K562 (cell line): ENCODE measurements at regions not wholly inside any gene's neighbourhood (a gene's known extent, or its start where the extent isn't known, plus 50 kb on each side); places are given as distances from the start of the nearest gene placed in this dataset.

Experiments used
- ATAC-seq: fragments of 200-7000 bp; cut with Tn5 transposase; 3 replicates; pipeline ENCODE4 v1.9.1; 2020; ENCODE audit warnings: moderate library complexity
- BruUV-seq: library from RNA; stranded (reverse); fragments of 400-500 nt; replicated peaks from 2 replicates; lab custom pipeline; 2021; lab: Mats Ljungman, UMichigan
- CTCF ChIA-PET: fragments of 300-600 bp; formaldehyde crosslinking; extraction: SDS; loops from one replicate; lab custom pipeline; 2021; ENCODE audit warnings: low intra/inter-chr PET ratio; lab: Yijun Ruan, JAX
- POLR2A ChIA-PET: fragments of 300-600, 350-650 bp; sonication (Branson Sonifier 250); formaldehyde crosslinking; extraction: SDS; loops from one replicate; lab custom pipeline; 2021; ENCODE audit warnings: antibody characterized with exemption, inconsistent platforms; lab: Yijun Ruan, JAX
- DNase-seq, 4 experiments: peaks; one replicate each; pipeline versions ENCODE4 v3.0.0 to v3.0.0-alpha.2; 2011 to 2018; ENCODE audit warnings: low spot score in 3 of 4, mixed read lengths in 3 of 4; ENCODE audit errors: extremely low read depth in 1 of 4
- FAIRE-seq: peaks from 2 replicates; lab custom pipeline; 2011; peaks lifted over from hg19 to GRCh38; lab: Jason Lieb, UNC
- H2AFZ ChIP-seq: 2 replicates; pipeline ENCODE4 v1.6.0; 2011; ENCODE audit warnings: low read depth, low read length, control low read depth, inconsistent platforms
- H3K27ac ChIP-seq: fragments of 200-600 bp; 3 replicates; pipeline ENCODE4 v1.8.0; 2011; ENCODE audit warnings: low read depth, mild to moderate bottlenecking, control low read depth, inconsistent platforms, low read length, moderate library complexity, mixed read lengths; ENCODE audit errors: extremely low read depth
- H3K27me3 ChIP-seq, 2 experiments: fragments of 300-600 bp in 1 of 2; 2 replicates in 1 of 2; 3 replicates in 1 of 2; pipeline versions ENCODE4 v1.6.0 to v1.8.0; 2011; ENCODE audit warnings: inconsistent platforms in 2 of 2, low read length in 2 of 2, mild to moderate bottlenecking in 1 of 2, mixed read lengths in 1 of 2, moderate library complexity in 1 of 2; ENCODE audit not compliant: control insufficient read depth in 2 of 2, insufficient read depth in 2 of 2
- H3K36me3 ChIP-seq: fragments of 300-600 bp; 3 replicates; pipeline ENCODE4 v1.8.0; 2011; ENCODE audit warnings: mild to moderate bottlenecking, low read length, inconsistent platforms; ENCODE audit not compliant: control insufficient read depth, insufficient read depth
- H3K4me1 ChIP-seq, 2 experiments: fragments of 200-600 bp in 1 of 2; replicated peaks in 1 of 2; 2 replicates in 1 of 2; 3 replicates in 1 of 2; pipeline versions ENCODE4 v1.5.1 to v1.8.0; 2011; ENCODE audit warnings: inconsistent platforms in 2 of 2, low read length in 2 of 2, mild to moderate bottlenecking in 1 of 2, mixed read lengths in 1 of 2, moderate library complexity in 1 of 2; ENCODE audit not compliant: control insufficient read depth in 2 of 2, insufficient read depth in 2 of 2
- H3K4me2 ChIP-seq: 2 replicates; pipeline ENCODE4 v1.6.1; 2011; ENCODE audit warnings: low read length, control low read depth, inconsistent platforms, mixed read lengths; ENCODE audit not compliant: insufficient read depth
- H3K4me3 ChIP-seq: fragments of 200-600 bp; sonication (generic), shearing (Covaris generic); 2 replicates; pipeline ENCODE4 v1.5.1; 2016; ENCODE audit warnings: control low read depth, inconsistent platforms
- H3K79me2 ChIP-seq: fragments of 200-600 bp; 3 replicates; pipeline ENCODE4 v1.8.0; 2011; ENCODE audit warnings: low read length, inconsistent platforms; ENCODE audit not compliant: control insufficient read depth, insufficient read depth
- H3K9ac ChIP-seq, 2 experiments: 2 replicates each; pipeline versions ENCODE4 v1.6.0 to v1.6.1; 2011; ENCODE audit warnings: low read depth in 2 of 2, low read length in 2 of 2, control low read depth in 1 of 2, inconsistent platforms in 1 of 2, mild to moderate bottlenecking in 1 of 2, mixed read lengths in 1 of 2; ENCODE audit not compliant: insufficient read depth in 1 of 2
- H3K9me1 ChIP-seq: one replicate; pipeline ENCODE4 v1.6.0; 2011; ENCODE audit warnings: inconsistent platforms, mild to moderate bottlenecking, low read length, moderate library complexity; ENCODE audit not compliant: control insufficient read depth, insufficient read depth
- H3K9me3 ChIP-seq: replicated peaks from 2 replicates; pipeline ENCODE4 v1.5.1; 2011; ENCODE audit warnings: low read depth, low read length, inconsistent platforms; ENCODE audit not compliant: control insufficient read depth, insufficient read depth
- H4K20me1 ChIP-seq: replicated peaks from 2 replicates; pipeline ENCODE4 v1.6.1; 2011; ENCODE audit warnings: low read length, inconsistent platforms, mixed read lengths; ENCODE audit not compliant: control insufficient read depth, insufficient read depth
- POLR2AphosphoS5 ChIP-seq: IDR thresholded peaks from 2 replicates; pipeline ENCODE4 v1.6.1; 2011; ENCODE audit warnings: mild to moderate bottlenecking, low read depth, low read length, moderate library complexity; ENCODE audit not compliant: control insufficient read depth, insufficient read depth
- TGIF2 ChIP-seq: sonication (generic); formaldehyde crosslinking; IDR thresholded peaks from 2 replicates; pipeline ENCODE4 v1.8.1; 2022; ENCODE audit warnings: mild to moderate bottlenecking, missing genetic modification reagents, moderate library complexity
- WGBS: fragments of 100-300 bp; shearing (Covaris generic); methylation state at CpG from one replicate; pipeline ENCODE4 v1.1.6; 2016; ENCODE audit warnings: low coverage, mixed read lengths; ENCODE audit not compliant: insufficient coverage; ENCODE audit errors: missing lambda C conversion rate; 5-methylcytosine and 5-hydroxymethylcytosine counted together
- in situ Hi-C: fragments of 300-500 bp; cut with MboI; formaldehyde crosslinking; loops from 4 replicates; pipeline ENCODE4 v1.15.0; 2018; ENCODE audit warnings: inconsistent platforms, mixed read lengths
- intact Hi-C: fragments of 100-400 bp; cut with micrococcal nuclease; formaldehyde crosslinking; loops from 2 replicates; pipeline ENCODE4 v1.14.2; 2022
- TF ChIP-seq, protein P1 (sequence below), 3 experiments: IDR thresholded peaks in 2 of 3; conservative IDR thresholded peaks in 1 of 3; 2 replicates each; pipeline ENCODE4 v1.5.1; 2011 to 2012; ENCODE audit warnings: low read length in 3 of 3, mild to moderate bottlenecking in 3 of 3, control low read depth in 2 of 3, improper control_type of control experiment in 1 of 3, inconsistent platforms in 1 of 3, low read depth in 1 of 3, mixed read lengths in 1 of 3, moderate library complexity in 1 of 3; ENCODE audit not compliant: insufficient read depth in 2 of 3
- TF ChIP-seq, protein P2 (sequence below): fragments of 250-450 bp; sonication (Bioruptor Pico); IDR thresholded peaks from 2 replicates; pipeline ENCODE4 v1.6.1; 2021; ENCODE audit warnings: mild to moderate bottlenecking

DNA sequence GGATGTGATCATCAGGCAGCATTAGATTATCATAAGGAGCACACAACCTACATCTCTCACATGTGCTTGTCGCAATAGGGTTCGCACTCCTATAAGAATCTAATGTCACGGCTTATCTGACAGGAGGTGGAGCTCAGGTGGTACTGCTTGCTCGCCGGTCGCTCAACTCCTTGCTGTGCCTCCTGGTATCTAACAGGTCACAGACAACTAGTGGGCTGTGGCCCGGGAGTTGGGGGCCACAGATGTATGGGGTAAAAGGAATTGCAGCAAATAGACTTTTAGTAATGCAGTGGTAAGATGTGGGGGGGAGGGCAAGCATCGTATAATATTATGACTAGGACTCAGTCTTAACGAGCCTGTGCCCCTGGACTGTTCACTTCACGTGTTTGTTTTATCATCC is 624.8 kb downstream of the CENPC start (continued):
- TF ChIP-seq, protein P1, sequence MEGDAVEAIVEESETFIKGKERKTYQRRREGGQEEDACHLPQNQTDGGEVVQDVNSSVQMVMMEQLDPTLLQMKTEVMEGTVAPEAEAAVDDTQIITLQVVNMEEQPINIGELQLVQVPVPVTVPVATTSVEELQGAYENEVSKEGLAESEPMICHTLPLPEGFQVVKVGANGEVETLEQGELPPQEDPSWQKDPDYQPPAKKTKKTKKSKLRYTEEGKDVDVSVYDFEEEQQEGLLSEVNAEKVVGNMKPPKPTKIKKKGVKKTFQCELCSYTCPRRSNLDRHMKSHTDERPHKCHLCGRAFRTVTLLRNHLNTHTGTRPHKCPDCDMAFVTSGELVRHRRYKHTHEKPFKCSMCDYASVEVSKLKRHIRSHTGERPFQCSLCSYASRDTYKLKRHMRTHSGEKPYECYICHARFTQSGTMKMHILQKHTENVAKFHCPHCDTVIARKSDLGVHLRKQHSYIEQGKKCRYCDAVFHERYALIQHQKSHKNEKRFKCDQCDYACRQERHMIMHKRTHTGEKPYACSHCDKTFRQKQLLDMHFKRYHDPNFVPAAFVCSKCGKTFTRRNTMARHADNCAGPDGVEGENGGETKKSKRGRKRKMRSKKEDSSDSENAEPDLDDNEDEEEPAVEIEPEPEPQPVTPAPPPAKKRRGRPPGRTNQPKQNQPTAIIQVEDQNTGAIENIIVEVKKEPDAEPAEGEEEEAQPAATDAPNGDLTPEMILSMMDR (IDR thresholded peaks at IDR 0.05 in 2 of 3, conservative IDR thresholded peaks at IDR 0.05 in 1 of 3; ENCODE audit: insufficient read depth in 2 of 3, low read depth in 1 of 3, low read length in 3 of 3), result no peak
- no peak for TF ChIP-seq POLR2AphosphoS5
- TF ChIP-seq, protein P2, sequence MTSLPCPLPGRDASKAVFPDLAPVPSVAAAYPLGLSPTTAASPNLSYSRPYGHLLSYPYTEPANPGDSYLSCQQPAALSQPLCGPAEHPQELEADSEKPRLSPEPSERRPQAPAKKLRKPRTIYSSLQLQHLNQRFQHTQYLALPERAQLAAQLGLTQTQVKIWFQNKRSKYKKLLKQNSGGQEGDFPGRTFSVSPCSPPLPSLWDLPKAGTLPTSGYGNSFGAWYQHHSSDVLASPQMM, result no peak

DNA sequence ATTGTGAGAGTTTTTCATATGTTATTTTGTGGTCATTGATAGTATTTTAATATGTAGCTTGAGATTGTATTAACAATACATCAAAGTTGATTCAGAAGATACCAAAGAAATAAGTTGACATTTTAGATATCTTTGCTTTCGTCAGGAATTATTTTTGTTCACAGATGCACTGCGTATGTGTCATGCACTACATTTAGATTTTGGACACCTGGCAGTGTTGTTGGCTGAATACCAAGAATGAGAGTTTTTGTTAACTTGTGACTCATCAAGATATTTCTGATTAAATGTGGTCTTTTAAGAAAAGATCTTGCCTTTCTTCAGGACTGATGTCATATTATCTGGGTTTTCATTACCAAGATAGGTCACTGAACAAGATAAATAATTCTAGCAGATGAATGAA is 633.4 kb downstream of the CENPC start:
- no peak overlapping the region for H3K27ac ChIP-seq
- POLR2A ChIA-PET, result no interaction called here
- H3K27me3 ChIP-seq, result no peaks in the 10 kb centered on the region
- no peak overlapping the region for H3K4me2 ChIP-seq
- H3K9me3 ChIP-seq, result peaks cover 2% of the 10 kb centered on the region; the same call in 1 of the 2 replicates
- no peak overlapping the region for H2AFZ ChIP-seq
- no peaks in the 10 kb centered on the region for H4K20me1 ChIP-seq
- no TSS peak for BruUV-seq
- no peak for TF ChIP-seq TGIF2
- TF ChIP-seq, all 486 proteins: peak for 0
- no peak overlapping the region for H3K4me3 ChIP-seq
- no peaks in the 10 kb centered on the region for H3K9me1 ChIP-seq
- DNase-seq (no peak), FAIRE-seq (no peak), ATAC-seq (no peak)
- 9% methylated on average over 2 of the region's 2 CpGs for WGBS
- intact Hi-C loops, result no loop called here
- no peak overlapping the region for H3K9ac ChIP-seq
- CTCF ChIA-PET, result no interaction called here
- no peaks in the 10 kb centered on the region for H3K4me1 ChIP-seq
- H3K36me3 ChIP-seq, result no peaks in the 10 kb centered on the region
- H3K79me2 ChIP-seq, result no peaks in the 10 kb centered on the region
- in situ Hi-C loops, result no loop called here
